Stimulated activated CD4-positive, alpha-beta T cell treated with anti-CD3 and anti-CD28 coated beads, Interleukin-15, amount 100 ng/mL, for 48 hours (primary cell): ENCODE measurements at regions not wholly inside any gene's neighbourhood (a gene's known extent, or its start where the extent isn't known, plus 50 kb on each side); places are given as distances from the start of the nearest gene placed in this dataset.

Experiments used
- DNase-seq, 2 donors: peaks; one replicate each; pipeline ENCODE4 v3.0.0-alpha.2; 2020; ENCODE audit warnings: low read depth in 2 of 2

DNA sequence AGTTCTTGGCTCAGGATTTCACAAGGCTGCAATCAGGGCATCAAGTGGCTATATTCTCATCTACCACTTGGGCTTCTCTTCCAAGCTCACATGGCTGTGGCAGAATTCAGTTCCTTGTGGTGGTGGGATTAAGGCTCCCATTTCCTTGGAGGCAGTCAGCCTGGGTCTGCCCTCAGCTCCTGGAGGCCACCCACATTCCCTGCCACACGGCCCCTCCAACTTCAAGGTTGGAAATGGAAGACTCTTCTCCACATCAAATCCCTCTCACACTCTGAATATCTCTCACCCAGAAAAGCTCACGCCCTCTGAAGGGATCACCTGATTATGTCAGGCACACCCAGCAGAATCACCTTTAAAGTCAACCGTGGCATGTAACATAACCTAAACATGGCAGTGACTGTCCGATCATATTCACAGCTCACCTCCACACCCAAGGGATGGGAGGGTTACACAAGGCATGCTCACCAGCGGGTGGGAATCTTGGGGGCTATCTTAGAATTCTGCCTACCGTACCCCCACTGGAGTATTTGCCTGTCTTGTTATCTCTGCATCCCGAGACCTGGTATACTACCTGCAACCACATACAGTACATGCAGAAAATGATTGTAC, 256.2 kb upstream of the KLHL29 start:
- no peak for DNase-seq

GRCh38 chr2:23131066-23131575, 253.9 kb upstream of the KLHL29 start:
- no peak for DNase-seq

DNA sequence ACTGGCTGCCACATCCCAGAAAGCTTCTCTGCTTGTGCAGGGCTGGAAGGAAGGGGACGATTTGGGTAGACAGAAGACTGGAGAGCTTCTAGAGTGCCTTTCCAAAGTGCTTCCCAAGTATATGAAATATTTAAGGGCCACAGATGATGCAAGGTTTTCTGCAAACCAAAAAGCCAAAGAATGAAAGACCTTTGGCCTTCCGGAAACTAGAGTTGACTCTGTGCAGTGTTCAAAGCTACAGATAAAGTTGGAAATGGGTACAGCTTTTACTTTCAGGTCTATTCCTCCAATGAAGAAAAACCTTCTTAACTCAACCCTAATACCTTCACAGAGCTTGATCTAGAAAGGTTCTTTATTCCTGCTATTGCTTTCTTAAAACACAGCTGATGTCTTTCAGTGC, 253.0 kb upstream of the KLHL29 start:
- DNase-seq = no peak

- no peak for DNase-seq
Observed at GRCh38 chr2:23132823-23133595, 252.0 kb upstream of the KLHL29 start.

DNA sequence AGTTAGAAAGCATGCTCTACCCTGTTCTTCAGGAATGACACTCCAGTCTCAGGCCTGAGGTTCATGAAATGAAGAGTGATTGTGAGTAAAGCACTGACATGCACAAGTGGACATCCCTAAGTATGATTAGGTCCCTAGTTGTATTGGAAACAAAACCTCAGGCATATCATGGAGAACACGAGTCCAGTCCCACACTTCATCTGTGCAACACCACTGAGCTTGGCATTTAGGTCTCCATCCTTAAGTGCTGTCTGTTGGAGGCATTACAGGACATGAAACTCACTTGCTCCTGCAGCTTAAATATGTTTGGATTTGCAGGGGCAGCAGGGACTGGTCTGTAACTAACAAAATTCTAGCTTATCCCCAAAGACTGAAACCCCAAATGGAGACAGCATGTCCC, 250.3 kb upstream of the KLHL29 start:
- no peak for DNase-seq

- no peak for DNase-seq
Observed at GRCh38 chr2:23135481-23136100, 249.4 kb upstream of the KLHL29 start.

GRCh38 chr2:23137166-23137565, 247.8 kb upstream of the KLHL29 start:
- no peak for DNase-seq

DNA sequence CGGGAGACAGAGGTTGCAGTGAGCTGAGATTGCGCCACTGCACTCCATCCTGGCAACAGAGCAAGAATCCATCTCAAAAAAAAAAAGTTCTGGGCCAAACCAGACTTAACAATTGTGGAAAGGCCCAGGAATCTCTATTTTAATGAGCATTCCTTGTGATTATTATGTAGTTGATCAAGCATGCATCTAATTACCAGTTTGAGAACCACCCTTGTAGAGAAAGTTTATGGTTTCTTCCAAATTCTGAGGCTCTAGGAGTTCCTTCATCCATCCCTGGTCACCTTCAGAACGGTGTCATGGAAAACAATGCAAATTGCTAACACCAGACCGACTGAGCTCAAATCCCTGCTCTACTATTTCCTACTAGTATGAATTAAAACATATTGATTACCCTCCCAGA, 246.3 kb upstream of the KLHL29 start:
- no peak for DNase-seq

DNA sequence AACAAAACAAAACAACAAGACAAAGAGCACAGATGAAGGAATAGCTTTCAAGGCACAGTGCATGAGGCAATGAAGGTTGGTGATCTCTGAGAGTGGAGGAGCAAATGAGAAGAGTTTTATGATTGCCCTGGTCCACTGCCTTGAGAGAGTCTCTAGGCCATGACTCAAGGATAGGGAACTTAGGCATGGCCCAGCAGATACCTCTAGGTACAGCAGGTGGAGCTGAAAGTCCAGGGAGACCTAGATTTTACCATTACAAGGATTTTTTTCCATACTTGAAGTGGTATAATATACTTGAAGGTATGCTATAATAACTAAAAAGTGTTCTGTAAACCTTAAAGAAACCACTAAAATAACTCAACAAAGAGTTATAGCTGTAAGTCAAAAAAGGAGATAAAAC, 239.5 kb upstream of the KLHL29 start:
- no peak for DNase-seq

DNA sequence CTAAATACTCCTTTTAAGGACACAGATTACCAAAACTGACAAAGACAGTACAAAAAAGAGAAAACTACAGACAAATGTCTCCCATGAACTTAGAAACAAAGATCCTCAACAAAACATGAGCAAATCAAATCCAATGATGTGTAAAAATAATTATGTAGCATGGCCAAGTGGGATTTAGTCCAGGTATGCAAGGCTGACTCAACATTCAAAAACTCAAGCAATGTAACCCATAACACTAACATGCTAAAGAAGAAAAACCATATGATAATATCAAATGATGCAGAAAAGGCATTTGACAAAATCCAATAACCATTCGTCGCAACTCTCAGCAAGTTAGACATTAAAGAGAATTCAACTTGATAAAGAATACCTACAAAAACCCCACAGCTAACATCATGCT, 239.0 kb upstream of the KLHL29 start:
- DNase-seq = no peak

DNA sequence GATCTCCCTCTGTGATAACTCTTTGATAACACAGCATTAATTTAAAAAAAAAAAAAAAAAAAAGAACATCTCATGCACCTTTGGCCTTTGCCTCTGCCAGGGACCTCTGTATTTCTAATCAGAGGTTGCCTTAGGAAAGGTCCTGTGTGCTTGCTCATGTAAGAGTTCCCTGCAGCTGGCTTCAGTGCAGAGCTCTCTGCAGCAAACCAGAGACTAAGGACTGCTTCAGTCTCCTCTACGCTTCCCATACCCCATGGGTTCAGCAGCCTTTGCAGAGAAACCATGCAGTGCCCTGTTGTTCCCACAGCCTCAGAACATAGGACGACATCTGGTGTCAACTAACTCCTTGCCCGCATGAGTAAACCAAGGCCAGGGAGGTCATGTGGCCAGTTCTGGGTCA, 236.6 kb upstream of the KLHL29 start:
- DNase-seq = no peak

GRCh38 chr2:23149777-23150176, 235.2 kb upstream of the KLHL29 start:
- no peak for DNase-seq

DNA sequence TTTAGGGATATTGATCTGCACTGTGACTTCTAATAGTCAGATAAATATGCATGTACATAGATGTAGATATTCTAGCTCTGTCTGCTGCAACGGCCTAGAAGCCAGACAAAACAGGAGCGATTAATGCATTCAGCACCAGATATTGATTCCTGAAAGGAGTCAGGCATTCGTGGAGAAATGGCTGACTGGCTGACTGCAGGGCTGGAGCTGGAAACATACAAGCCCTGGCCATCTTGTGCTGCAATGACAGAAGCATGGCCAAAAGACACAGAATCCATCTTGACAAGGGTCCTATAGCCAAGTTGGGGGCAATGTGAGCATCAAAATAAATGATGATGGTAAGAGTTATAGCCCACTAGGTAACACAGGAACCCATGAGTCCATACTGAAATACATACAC, 231.5 kb upstream of the KLHL29 start:
- no peak for DNase-seq

- no peak for DNase-seq
Observed at GRCh38 chr2:23155022-23155421, 230.0 kb upstream of the KLHL29 start.

- DNase-seq = no peak
Observed at GRCh38 chr2:23157812-23158211, 227.2 kb upstream of the KLHL29 start.

DNA sequence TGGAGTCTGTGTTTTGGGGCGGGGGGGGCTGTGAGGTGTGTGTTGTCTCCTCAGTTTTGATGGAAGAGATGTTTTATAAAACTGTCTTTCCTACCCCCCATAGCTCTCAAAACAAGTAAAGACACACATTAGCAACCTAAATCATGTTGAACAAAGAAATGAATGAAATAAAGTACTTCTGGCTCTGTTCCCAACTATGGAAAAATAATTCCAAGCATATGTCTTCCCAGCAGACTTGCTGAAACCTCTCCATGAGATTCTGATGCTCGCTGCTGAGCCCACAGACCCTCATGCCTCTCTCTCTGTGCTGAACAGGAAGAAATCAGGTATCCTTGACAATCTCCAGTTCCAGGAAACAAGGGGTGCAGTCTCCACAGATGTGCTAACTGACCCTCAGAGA, 226.7 kb upstream of the KLHL29 start:
- DNase-seq = no peak

- no peak for DNase-seq
Observed at GRCh38 chr2:23159746-23160405, 225.1 kb upstream of the KLHL29 start.

GRCh38 chr2:23164173-23164572, 220.8 kb upstream of the KLHL29 start:
- DNase-seq = no peak

GRCh38 chr2:23169896-23170295, 215.1 kb upstream of the KLHL29 start:
- no peak for DNase-seq

DNA sequence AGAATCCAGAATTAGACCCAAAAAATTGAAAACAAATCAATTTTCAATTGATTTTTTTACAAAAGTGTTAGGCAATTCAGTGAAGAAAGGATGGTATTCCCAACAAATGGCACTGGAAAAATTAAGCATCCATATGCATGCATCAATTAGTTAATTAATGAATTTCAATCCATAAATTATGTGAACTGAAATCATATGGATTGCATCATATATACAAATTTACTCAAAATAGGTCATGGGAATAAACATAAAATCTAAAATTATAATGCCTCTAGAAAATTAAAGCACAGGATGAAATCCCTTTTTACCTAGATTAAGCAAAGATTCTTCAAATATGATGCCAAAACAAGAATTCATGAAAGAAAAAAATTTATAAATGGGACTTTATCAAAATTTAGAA, 213.9 kb upstream of the KLHL29 start:
- no peak for DNase-seq

GRCh38 chr2:23178396-23178795, 206.6 kb upstream of the KLHL29 start:
- DNase-seq = no peak

DNA sequence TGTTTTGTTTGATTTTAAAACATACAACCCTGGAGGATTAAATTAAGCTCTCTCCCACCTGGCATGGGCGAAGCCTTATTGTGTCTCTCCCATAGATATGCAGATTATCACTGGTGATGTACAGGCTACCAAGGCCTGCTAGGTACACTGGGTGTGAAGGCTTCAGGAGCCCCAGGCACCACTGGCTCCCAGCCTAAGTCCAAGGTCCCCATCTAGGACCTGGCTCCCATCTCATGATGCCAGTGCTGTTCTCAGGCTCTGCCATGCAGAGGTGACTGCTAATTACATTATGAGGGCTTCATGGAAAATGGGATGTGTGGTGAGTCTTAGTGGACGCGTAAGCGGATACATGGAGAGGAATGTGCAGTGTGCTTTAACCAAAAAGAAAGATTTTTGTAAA, 201.2 kb upstream of the KLHL29 start:
- DNase-seq = no peak
